ENCODE measurements at regions not wholly inside any gene's neighbourhood (a gene's known extent, or its start where the extent isn't known, plus 50 kb on each side); places are given as distances from the start of the nearest gene placed in this dataset.

GRCh38 chr2:157933160-157933920 lies 57.2 kb upstream of the ACVR1 start:
- no peak for DNase-seq

GRCh38 chr2:157932480-157933159 lies 56.5 kb upstream of the ACVR1 start:
- peak in 1 of 2 donors; percentile 19 for DNase-seq

- no peak for DNase-seq
These were observed 55.4 kb upstream of the ACVR1 start for GRCh38 chr2:157931542-157931941.

GRCh38 chr2:157930728-157931127 lies 54.6 kb upstream of the ACVR1 start:
- no peak for DNase-seq

- DNase-seq, result no peak
These were observed 53.9 kb upstream of the ACVR1 start for GRCh38 chr2:157929871-157930667.

GRCh38 chr2:157928372-157928771 lies 52.2 kb upstream of the ACVR1 start:
- no peak for DNase-seq

GRCh38 chr2:157927155-157927554 lies 51.0 kb upstream of the ACVR1 start:
- no peak for DNase-seq
